Hematopoietic multipotent progenitor cell treated with erythropoietin and hydrocortisone succinate and interleukin-3 and kit ligand, for 15 days (in vitro differentiated cells): ENCODE measurements at regions not wholly inside any gene's neighbourhood (a gene's known extent, or its start where the extent isn't known, plus 50 kb on each side); places are given as distances from the start of the nearest gene placed in this dataset.
"Not testable (repeated sequence)": the region's sequence is repeated elsewhere in the genome, so short reads cannot be mapped to it uniquely, and the experiment has no call there.

Experiments
- DNase-seq: peaks from one replicate; pipeline ENCODE4 v3.0.0-alpha.2; 2015; ENCODE audit warnings: low spot score

DNA sequence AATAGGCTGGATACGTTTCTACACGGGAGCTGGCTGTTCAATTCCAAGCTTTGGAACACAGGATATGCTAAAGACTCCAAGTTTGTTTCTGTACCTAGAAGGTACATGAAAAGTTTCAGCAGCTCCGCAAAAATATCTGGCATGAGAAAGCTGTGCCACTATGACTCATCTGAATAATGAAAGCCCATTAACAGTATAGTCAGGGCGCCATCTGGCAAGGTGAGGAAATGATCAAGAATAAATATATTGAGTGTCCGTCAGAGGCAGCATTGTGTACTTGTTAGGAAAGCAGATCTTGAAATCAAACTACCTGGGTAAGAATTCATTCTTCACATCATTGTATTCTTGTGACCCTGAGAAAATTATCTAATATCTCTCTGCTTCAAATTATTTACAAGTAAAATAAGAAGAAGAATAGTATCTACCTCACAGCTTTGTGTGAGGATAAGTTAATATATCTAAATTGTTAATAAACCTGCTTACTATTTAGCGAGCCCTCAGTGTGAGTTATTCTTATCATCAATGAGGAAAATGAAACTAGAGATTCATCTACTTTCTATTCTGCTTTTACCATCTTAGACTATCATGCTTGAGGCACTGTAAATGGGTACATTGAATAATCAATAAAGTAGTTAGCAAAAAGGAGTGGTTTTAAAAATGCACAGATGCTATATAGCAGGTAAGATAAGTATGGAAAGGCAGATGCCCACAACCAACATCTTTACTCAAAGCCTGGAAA is 53.5 kb downstream of the FSCB start:
- no peak for DNase-seq

GRCh38 chr14:44450232-44450631 is 56.9 kb downstream of the FSCB start:
- not testable (repeated sequence) for DNase-seq

DNA sequence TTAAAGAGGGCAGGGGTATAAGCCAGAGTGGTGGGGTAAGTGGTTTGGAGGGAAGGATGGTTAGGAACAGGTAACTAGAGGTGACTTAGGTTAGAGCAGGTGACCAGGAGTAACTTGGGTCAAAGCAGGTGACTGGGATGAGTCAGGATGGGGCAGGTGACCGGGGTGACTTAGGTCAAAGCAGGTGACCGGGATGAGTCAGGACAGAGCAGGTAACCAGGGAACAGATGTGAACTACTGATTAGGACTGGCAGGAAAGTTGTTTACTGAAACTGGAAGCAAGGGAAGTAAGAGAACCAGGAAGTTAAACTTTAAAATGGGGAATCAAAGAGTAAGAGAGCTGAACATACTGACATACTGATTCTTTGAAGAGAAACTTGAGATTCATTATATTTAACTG is 57.4 kb downstream of the FSCB start:
- DNase-seq, result no peak

DNA sequence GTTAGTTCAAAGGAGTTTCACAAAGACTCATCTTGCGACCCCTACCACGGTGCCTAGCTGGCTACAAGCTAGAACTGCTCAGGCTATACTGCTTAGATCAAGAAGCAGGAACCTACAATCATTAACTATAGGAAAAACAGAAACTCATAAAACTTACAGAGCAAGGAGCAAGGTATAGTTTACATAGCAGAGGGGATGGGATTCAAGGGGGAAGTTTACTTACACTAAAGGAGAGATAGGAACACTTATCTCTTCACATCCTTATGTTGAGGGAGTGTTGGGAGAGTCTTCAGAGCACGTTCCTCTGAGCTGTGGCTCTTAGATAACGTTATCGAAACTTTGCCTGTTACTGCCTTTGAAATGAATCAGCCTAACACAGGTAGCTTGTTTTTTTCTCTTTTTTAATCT is 58.1 kb downstream of the FSCB start:
- DNase-seq, result no peak

- no peak for DNase-seq
Measured at GRCh38 chr14:44446965-44447364, 60.1 kb downstream of the FSCB start.

GRCh38 chr14:44444454-44444853 is 62.6 kb downstream of the FSCB start:
- no peak for DNase-seq

GRCh38 chr14:44438936-44439335 is 68.1 kb downstream of the FSCB start:
- no peak for DNase-seq

- DNase-seq, result no peak
Measured at GRCh38 chr14:44438221-44438620, 68.9 kb downstream of the FSCB start.

- no peak for DNase-seq
Measured at GRCh38 chr14:44436458-44436857, 70.6 kb downstream of the FSCB start.

DNA sequence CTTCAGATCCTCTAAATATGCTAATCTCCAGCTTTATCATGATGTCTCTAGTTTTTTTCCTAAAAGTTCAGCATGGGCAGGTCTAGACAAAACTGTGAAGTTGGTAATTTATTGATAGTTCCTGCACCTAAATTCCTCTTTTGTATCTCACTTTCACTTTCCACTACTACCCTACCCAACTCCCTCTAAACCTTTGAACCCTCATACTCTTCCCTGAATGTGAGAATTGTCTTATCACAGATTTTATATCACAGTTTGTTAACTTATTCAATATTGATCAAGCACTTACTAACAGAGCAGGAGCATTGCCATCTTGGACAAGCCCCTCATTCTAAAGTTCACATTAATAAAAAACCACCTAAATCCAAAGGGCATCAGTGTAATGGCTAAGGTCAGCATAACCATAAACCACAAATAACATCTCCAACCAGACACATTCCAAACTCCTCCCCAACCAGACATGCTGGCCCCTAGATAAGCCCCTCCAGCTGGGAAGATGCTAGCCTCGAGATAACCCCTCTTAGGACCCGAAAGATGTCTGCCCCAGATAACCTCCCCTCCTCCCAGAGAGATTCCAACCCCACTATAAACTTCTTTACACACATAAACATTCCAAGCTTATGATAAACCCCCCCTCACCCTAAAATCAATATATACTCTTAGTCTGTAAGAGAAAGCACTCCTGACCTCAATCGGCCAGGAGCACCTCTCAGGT is 78.7 kb downstream of the FSCB start:
- DNase-seq, result no peak

DNA sequence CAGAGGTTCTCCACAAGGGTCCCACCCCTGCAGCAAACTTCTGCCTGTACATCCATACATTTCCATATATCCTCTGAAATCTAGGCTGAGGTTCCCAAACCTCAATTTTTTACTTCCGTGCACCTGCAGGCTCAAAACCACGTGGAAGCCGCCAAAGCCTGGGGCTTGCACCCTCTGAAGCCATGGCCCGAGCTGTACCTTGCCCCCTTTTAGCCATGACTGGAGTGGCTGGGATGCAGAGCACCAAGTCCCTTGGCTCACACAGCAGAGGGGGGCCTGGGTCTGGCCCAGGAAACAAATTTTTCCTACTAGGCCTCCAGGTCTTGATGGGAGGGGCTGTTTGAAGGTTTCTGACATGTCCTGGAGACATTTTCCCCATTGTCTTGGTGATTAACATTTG is 84.4 kb downstream of the FSCB start:
- no peak for DNase-seq

- DNase-seq, result no peak
Measured at GRCh38 chr14:44420226-44420625, 86.9 kb downstream of the FSCB start.

DNA sequence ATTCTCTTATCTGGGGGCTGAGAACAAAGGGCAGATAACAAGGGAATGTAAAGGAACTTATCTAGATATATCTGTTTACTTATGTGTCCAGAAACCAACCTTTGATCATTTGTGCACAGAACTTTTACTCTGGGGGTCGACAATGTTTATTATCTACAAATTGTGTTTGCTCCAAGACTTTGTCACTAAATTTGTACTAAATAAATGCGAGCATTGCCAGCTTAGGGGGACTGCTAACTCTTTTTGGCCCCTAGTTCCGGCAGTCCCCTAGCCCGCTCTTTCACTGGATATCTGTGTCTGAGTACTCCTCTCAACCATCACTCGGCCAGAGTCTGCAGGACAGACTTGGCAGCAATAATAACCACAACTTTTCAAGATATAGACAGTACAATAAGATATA is 88.2 kb downstream of the FSCB start:
- no peak for DNase-seq

GRCh38 chr14:44417809-44418208 is 89.3 kb downstream of the FSCB start:
- no peak for DNase-seq

DNA sequence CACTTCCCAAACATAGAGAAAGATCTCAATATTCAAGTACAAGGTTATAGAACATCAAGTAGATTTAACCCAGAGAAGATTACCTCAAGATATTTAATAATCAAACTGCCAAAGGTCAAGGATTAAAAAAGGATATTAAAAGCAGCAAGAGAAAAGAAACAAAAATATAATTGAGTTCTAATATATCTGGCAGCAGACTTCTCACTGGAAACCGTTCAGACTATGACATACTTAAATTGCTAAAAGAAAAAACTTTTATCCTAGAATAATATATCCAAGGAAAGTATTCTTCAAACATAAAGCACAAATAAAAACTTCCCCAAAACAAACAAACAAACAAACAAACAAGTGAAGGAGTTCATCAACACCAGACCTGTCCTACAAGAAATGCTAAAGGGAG is 92.4 kb downstream of the FSCB start:
- DNase-seq, result no peak

- DNase-seq, result no peak
Measured at GRCh38 chr14:44412858-44413569, 94.1 kb downstream of the FSCB start.

DNA sequence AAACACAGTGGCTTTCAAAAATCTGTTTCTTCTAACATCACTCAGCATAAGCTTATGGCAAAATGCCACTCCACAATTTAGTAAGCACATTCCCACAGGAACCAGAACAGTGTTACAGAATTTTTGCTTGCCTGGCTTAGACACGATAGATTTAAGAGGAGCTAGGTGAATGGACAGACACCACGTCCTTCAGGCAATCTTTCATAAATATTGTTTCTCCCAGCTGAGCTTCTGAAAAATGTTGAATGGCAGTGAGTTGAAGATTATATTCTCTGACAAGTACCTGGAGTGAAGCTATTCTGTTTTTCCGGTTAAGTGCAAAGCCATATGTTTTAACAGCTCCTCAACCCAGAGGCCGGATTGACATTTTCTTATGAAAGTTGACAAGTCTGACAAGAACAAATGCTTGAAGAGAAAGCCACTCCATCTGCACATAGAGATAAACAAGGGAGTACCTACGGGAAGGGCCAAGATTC is 102.0 kb downstream of the FSCB start:
- no peak for DNase-seq

DNA sequence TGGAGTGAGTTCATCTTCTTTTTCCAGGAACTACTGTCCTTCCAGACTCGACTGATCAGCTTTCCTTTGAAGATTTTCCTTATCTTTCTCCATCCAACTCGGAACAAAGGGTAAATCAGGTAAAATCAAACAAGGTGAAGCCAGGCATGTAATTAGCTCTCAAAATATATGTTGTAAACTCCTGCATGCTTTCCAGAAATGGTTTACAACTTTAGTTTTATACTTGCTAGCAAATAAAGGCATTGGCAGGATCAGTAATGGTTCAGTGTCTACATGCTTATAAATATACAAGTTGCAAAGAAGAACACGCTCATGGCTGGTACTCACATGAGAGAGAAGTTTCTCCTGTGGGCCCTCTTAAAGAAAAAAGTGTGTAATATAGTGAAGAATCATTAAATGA is 102.5 kb downstream of the FSCB start:
- DNase-seq, result no peak

DNA sequence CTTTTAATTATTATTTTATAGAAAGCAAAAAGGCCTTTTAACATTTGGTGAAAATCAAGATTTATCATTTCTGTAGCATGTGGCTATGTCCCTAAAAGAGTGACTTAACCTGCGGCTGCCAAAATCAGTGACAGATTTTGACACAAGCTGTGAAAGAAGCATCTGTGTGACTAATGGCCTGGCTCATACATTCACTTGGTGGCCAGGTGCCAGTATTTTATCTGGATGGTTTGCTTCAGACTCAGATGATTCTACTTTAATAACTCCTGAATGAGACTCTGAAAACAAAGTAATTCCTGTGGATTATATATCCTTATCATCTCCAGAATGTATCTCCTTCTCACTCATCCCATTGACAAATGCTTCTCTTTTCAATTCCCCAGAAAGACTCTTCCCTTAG is 103.0 kb downstream of the FSCB start:
- no peak for DNase-seq

DNA sequence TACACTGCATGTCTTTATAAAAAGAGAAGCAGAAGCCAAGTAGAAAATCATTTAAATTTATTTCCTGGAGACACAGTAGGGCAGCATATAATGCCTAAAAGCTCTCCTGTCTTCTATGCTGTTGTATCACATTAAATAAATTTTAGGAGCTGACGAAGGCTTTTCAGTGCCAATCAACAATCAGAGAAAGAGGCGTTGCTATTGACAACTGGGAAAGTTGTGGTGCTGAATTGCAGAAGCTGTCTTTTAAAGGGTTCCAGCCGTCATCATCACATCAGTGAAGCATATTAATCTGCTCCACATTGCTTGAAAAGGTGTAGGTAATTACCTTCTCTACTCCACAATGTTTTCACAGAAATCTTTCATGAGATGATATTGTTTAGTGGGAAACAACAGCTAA is 103.9 kb downstream of the FSCB start:
- no peak for DNase-seq

GRCh38 chr14:44396226-44396625 is 110.9 kb downstream of the FSCB start:
- no peak for DNase-seq

DNA sequence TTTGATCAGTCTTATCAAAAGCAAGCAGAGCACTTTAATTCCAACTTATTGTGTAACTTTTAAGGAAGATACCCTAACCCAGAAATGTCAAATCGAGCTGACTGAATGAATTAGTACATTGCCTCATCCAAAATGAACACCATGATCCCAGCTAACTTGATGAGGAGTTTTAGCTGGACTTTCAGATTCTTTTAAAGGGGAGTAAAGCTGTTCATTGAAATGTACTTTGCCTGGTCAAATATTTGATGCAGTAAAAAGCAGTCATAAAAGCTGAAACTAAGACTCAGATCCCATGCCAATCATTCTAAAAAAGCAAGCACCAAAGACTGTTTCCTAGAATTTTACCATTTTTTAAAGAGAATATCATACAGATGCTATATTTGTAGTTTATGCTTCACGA is 114.1 kb downstream of the FSCB start:
- DNase-seq, result no peak

DNA sequence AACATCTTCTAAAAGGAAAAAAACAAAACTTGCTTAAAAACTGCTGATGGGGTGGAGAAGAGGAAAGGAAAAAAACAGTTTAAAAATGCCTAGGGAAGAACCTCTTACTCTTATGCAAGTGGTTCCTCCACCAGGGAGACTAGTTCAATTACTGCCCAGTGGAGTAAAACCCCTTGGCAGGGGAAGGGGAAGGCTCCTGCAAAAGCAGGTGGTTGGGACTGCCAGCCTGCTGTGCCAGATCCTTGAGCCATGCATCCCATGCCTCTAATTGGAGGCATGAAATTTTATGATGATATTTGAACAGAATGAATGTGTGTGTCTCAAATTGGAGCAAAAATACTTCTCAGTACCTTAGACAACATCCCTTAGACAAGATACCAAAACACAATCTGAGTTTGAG is 118.8 kb downstream of the FSCB start:
- DNase-seq, result no peak
